DMS153 (cell line): ENCODE measurements at regions not wholly inside any gene's neighbourhood (a gene's known extent, or its start where the extent isn't known, plus 50 kb on each side); places are given as distances from the start of the nearest gene placed in this dataset.

ENCODE experiments used
- DNase-seq: peaks from one replicate; lab custom pipeline; 2025; lab: John Stamatoyannopoulos, UW

DNA sequence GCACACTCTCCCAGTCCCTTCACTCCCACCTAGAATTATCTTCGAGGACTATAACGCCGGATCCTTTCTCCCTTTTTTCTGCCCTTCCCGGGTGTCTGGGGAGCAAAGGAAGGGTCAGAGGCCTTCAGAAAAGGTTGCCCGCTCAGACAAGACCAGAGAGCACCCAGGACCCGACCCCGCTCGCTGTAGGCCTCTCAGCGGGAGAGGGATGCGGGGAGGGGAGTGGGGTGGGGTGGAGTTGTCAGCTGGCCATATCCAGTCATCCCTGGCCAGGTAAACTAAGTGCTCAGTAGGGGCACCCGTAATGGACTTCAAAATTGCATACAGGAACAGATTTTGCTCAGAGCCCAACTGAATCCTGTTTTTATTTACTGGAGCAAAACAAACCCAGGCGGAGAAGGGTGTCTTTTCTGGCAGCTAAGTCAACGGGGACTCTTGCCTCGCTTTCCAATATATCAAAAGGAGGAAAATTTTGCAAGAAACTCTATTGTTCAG is 65.0 kb downstream of the NOL4 start:
- DNase-seq: peak; percentile 54

DNA sequence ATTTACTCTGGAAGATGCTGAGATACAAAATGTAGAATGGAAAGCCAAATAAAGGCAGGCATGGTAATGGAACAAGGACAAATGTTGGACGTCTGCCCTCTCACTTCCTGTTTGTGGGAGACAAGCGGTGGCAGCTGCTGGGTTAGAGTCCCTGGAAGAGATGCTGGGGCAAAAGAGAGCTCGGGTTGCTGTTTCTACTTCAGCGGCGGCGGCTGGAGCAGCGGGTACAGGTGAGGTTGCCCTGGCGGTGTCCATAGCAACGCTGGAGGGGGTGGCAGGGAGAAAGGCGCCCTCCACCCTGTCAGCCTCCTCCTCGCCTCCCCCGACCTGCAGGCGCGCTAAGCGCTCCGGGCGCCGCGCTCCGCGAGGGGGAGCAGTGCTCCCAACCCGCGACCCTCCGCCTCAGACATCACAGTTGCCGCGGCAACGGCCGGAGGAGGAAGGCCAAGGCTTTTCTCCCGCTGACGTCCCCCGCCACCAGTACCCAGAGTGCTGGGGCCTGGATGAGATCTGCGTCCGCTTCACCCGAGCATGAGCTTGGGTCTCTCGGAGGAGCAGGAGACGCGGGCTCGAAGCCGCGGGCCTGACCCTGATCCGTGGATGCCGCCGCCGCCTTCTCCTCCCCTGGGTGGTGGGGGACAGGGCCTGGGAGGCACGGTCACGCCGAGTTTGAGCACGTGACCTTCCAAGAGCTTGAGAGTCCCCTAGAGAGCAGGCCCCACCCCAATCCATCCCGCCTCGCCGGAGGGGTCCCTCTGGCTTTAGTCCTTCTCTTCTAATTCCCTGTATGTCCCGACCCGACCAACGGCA is 65.6 kb downstream of the NOL4 start:
- peak; percentile 99 for DNase-seq

DNA sequence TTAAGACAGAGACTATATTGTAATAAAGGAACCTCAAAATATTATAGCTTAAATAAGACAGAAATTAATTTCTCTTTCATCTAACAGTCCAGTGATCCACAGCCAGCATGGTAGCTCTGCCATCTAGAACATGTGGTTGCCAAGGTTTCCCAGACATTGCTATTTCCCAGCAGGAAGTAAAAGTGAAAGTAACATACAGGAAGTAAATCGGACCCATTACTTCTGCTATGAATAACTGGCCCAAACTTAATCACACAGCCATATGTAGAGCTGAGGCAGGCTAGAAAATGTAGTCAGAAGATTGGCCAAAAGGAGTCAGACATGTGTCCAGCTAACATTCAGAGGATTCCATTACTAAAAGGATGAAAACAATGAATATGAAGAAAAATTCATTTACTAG is 71.0 kb downstream of the NOL4 start:
- peak; percentile 60 for DNase-seq

DNA sequence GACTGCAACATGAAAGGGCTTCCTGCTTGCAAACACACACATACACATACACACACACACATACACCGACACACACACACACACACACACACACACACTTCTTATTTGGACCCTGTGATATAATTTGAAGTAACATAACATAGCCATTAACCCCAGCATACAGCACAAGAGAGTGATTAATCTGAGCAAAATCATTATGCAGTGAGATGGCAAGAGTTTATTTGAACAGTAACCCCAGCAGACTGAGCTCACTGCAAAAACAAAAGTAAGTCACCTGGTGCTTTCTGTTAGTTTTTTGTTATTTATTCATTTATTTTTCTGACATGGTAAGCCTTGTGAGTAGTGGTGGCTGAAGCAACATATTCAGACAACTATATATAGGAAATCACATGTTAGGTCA is 93.7 kb downstream of the NOL4 start:
- DNase-seq: peak; percentile 32

DNA sequence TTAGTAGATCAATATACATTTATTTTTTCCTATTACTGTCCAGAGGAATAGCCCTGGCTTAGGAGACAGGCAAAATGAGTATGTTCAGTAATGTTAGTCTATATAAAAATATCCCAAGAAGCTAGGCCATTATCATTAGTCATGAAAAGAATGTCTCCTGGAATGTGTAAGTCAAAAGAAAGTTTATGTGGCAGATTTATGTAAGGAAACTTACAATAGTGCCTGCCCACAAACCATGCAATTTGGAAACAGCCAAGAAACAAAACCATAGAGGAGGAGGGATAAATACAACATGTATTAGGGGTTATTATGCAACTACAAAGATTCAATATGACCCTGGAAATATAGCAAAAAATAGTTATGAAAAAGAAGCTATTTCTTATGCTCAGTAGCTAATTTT is 96.3 kb downstream of the NOL4 start:
- DNase-seq: no peak

DNA sequence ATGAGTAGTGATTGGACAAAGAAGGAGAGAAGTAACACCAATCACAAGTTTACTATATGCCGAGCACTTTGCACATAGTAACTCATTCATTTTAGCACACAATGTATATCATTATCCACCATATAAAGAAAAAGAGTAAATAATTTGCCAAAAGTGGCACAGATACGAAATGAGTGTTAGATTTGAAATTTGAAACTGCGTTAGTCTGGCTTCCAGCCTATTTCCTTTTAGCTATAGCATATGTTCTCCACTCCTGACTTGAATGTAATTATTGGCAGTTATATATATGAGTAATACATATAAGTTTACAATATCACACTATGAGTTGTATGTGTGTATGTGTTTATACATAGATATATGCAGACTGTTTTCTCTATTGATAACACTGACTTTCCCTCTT is 98.6 kb downstream of the NOL4 start:
- DNase-seq: no peak

DNA sequence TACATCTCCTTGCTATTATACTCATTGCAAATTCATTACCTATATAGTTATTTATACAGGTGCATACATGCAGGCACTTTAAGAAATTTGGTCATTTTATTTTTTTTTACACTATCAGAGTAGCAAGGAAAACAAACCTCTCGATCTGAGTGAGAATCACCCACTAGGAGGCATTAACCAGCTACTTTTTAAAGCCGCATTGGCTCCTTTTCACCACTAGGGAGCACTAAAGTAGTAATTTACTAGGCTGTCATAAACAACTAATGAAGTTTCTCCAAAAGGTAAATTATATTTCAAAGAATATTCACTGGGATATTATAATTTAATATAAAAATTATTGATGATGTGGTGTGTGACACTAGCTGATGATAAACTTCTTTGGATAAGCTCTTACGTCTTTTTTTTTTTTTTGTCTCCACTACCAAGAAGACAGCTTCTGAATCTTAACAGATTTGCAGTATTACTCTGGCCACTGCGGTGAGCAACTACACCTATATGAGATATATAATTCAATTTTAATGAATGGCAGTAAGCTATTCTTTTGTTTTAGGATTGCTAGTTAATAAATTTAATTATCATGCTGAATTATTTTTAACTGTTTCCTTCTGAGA is 101.9 kb downstream of the NOL4 start:
- DNase-seq: peak; percentile 55

DNA sequence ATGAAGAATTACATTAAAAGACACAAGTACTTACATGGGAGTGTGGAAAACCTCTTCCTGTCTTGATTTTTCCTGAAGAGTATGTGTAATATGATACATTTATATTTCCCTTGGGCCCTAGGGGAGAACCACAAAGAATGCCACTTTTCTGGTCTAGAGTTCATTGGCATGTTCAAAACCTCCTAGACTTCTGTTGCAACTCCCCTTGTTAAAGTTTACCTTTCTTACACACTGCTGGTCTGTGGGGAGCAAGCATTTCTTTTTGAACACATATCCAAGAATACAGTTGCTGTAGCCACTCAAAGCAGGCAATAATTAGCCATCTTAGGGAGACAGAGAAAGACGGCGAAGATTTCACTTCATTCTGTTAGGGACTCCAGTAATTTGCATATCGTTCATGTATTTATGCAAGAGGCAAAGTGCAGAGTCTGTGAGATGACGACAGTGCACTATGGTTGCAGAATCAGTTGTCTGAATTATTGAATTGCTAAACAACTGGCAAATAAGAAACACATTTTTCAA is 103.5 kb downstream of the NOL4 start:
- DNase-seq: peak; percentile 25

DNA sequence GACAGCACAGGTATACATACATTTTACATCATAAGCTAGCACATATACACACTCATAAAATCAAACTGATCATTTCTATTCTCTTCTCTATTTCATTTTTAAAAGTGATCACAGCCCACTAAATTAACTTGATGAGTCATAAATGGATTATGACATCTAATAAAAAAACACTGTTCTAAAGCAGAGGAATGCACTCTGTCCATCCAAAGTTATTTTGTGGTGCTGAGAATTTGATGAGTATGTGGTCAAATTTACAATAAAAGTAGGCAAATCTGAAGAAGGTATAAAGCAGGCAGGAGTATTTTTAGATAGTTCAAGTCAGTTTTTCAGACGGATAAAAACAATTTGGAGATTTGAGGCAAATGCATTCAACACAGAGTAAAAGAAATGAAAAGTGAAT is 104.4 kb downstream of the NOL4 start:
- no peak for DNase-seq

DNA sequence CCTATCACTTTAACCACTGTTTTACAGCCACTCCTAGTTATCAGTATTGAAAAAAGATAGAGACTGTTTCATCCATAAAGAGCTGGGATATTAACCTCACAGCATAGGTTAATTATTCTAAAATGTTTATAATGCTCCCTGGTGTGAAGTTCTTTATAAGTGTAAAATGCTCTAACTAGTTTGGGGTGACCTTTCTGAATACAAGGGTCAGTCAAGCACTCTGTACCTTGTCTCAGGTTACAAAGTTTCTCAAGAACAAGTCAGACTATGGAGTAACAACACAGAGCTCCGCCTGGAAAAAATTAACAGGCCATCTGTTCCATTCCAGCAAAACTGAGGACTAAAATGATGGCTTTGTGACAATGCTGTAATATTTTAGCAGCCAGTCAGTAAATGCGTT is 107.4 kb downstream of the NOL4 start:
- peak; percentile 78 for DNase-seq

DNA sequence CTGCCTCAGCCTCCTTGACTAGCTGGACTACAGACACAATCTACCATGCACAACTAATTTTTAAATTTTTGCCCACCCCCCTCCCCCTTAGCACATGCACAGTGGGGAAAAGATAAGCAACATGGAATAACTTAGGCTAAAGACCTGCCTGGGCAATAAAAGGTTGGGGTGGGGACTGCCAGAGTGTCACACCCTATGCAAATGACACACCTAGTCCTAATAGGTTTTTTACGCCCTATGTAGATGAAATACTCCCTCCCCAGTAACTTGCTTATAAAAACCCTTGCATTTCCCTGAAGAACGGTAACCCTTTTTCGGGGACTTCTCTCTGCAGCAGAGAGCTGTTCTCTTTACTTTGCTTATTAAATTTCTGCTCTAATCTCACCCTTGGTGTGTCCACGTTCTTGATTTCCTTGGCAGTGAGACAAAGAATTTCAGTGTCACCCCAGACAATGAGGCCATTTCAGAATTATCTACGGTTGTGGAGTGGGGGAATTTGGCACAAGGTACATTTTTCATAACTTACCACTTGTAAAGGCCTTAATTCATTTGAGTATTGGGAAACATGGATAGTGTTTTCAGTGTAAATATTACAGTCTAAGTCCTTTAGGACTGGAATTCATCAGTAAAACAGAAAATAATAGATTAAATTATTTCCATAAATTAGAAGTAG is 109.2 kb downstream of the NOL4 start:
- no peak for DNase-seq

DNA sequence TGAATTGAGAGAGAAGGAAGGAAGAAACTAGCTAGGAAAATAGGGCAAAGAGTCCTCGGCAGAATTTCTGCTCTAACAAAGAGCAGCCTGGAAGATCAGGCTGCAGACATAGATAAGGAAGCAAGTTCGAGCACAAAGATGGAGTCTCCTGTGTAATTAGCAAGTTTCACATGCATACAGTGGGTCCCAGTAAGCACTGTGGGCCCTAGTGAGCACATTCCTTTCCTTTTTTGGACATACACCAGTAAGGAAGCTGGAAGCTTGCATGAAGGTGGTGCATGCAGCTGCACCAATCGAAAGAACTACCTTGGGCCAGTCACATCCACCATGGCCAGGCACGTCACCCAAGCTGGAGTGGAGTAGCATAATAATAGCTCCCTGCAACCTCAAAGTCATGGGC is 109.7 kb downstream of the NOL4 start:
- DNase-seq: no peak

DNA sequence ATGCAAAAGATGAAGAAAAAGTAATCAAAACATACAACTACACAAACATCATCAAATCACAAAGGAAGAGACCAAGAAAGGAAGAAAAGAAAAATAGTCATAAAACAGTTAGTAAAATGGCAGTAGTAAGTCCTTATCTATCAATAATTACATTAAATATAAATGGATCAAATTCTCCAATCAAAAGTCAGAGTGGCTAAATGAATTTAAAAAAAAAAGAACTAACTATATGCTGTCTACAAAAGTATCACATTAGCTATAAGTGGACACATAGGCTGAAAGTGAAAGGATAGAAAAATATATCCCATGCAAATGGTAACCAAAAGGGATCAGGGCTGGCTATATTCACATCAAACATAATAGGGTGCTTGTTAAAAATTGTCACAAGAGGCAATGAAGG is 116.5 kb downstream of the NOL4 start:
- DNase-seq: no peak

DNA sequence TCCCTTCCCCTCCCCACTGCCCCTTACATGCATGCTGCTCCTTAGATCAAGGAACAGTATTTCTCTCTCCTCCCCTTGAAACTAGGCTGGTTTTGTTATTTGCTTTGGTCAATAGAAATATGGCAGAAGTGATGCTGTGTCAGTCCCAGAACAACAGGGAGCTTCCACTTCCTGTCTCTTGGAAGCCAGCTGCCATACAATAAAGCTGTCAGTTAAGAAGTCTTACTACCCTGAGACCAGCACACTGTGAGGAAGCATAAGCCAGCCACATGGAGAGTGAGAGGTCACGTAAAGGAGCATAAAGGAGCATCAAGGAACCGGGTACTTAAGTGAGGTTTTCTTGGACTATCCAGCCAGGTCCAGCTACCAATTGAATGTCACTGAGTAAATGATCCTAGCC is 126.6 kb downstream of the NOL4 start:
- DNase-seq: peak; percentile 84

DNA sequence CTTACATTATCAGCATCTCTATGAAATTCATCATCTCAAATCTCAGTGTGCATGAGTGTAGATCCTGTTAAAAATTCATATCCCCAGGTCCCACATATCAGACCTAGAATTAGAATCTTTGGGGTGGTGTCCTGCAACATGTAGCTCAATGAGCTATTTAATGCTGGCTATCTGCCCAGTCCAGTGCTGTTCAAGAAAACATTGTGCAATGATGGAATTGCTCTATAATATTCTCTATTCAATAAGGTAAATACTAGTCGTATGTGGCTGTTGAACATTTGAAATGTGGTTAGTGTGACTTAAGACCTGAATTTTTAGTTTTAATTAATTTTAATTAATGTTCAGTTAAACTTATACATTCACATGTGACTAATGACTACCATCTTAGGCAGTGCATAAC is 127.4 kb downstream of the NOL4 start:
- peak; percentile 4 for DNase-seq

DNA sequence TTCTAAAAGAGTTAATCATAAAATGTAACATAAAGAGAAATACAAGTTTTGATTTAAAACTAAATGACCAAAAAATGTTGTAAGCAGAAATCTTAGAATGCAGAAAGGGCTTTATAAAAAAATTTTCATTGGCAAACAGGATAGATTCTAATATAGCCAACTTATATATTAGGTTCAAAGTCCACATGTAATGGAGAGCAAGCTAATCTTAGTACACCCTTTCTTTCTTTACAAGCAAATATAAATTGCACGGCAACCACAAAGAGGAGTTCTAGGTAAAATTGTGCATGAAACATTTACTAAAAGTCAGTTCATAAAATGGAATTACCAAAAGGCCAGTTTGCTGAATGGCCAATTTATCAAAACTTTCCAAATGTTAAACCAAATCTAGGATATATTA is 130.6 kb downstream of the NOL4 start:
- DNase-seq: no peak

DNA sequence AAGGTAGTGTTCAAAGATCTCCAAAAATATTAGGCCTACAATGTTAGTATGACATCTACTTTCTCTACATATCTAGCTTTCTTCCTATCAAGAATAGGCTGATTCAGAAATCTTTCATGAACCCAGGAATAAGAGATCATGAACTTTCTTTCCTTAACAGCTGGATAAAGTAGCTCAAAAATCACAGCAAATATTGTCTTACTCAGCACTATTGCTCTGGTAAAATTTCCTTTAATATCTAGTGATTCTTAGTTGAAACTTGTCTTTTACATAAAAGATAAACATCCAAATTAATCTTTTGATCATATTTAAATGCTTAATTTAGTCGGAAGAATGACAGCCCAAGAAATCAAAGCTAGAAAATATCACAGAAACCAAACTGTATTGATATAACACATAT is 131.9 kb downstream of the NOL4 start:
- DNase-seq: no peak

DNA sequence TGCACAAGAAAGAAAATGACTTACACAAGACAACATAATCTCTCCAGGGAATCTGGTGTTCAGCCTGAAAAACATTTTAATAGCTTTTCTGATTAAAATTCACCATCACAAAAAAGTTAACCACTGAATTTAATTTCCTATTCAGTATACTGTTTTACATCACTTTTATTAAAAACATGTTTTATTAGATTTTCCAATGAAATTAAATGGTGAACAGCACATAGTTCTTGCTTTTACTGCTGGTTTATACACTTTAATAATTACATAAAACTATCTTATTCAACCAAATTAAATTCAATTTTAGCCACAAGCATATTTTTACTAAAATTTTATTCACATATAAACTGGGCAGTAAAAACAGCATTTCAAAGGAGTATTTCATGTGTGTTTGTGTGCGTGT is 138.3 kb downstream of the NOL4 start:
- no peak for DNase-seq

DNA sequence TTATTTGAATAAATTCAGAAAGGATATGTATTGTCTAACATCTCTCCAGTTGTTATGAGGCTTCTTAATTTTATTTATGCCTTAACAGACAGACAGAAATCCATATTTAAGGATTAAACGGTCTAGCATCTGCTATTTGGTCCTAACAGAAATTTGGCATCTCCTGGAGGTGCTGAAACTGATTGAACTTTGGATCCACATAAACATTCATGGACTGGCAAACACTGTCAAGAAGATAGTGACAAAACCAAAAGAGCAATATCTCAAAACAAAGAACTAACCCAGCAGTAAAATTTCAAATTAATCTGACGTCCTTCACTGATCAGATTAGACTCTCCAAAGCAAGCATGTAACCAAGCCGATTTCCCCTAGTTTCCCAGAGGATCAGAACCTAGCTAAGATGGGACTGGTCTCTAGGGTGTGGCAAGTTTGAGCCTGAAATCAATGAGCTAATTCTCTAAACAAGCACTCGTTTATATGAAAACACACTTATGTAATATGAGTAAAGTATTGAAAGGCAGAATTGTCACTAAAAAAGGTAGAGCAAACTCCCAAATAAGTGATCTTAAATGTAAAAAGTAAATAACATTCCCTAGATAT is 139.5 kb downstream of the NOL4 start:
- DNase-seq: no peak

DNA sequence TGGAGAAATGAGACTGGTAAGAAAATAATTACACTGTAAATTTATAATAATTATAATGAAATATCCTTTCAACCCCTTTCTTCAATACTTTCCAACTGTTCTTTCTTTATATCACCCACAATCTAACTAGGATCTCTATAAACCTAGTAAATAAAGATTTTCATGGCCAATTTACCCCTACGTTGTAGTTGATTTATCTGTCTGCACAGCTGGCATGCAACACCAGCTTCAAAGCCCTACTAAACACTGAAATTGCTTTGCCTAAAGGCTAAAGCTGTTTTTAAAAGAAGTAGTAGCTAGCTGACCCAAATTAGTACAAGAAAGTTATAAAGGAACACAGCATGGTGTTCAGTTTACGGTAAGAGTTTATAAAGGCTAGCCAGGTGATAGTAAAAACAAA is 140.1 kb downstream of the NOL4 start:
- no peak for DNase-seq

DNA sequence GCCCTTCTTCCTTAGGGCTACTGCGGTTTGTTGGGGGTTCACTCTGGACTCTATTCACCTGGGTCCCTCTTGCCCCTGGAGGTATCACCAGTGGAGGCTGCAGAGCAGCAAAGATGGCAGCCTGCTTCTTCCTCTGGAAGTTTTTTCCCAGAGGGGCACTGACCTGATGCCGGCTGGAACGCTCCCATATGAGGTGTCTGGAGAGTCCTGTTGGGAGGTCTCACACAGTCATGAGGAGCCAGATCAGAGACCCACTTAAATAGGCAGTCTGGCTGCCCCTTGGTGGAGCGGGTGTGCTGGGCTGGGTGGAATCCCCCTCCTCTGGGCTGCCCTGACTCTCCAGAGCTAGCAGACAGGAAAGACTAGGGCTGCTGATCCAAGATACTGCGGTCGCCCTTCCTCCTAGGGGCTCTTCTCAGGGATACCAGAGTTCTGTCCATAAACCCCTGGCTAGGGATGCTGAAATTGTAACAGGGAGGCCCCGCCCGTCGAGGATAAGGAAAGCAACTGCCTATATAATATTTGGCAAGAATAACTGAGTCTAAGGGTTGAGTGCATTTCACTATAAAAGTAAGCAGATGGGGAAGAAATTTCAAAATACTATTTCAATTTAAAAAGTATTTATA is 140.7 kb downstream of the NOL4 start:
- DNase-seq: no peak

DNA sequence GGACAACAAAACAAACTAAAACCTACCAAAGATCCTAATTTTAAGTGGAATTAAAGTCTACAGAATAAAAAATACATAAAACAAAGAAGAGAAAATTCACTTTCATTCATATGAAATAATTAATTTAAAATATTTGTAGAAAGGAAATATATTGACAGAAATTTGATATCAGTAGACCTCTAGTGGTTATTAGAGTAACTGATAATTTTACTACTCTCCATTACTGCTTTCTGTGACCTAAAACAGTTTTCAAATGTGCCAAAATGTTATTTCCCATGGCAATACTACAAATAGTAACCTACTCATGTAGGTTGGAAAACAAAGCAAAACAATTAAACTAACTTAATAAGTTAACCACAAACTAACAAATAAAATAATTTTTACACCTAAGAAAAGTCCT is 147.1 kb downstream of the NOL4 start:
- no peak for DNase-seq
